DMS114 treated with DMSO at 0.1 percent for 48 hours (cell line): ENCODE measurements at regions not wholly inside any gene's neighbourhood (a gene's known extent, or its start where the extent isn't known, plus 50 kb on each side); places are given as distances from the start of the nearest gene placed in this dataset.
"Not testable (repeated sequence)": the region's sequence is repeated elsewhere in the genome, so short reads cannot be mapped to it uniquely, and the experiment has no call there.

ENCODE experiments used
- DNase-seq: peaks from one replicate; lab custom pipeline; 2025; ENCODE audit not compliant: unreplicated experiment; lab: John Stamatoyannopoulos, UW

- no peak for DNase-seq
These were observed 153.2 kb upstream of the RPL34 start for GRCh38 chr4:108466936-108467902.

DNA sequence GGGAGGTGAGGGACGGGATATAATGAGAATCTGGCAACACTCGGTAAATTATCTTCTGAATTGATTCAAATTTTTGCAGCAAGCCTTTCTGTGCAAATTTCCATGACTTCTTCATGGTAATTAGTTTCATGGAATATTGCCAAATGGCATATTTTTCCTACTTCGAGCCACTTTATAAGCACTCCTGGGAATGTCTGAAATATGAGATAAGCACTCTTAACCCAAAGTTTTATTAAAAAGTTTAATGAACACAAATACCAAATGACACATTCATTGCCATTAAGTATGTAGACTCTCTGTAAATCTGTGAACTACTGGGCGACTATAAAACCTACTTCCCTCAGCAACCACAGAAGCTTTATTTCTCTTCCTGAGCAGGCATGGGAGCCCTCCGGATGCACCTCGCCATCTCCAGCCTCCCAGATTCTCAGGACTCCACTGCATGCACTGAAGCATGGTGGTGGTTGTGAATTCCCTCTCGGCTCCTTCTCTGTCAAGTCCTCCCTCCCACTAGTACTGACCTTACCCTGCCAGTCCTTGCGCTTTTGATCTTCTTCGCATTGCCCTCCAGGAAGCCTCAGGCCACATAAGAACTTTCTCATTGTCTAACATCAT is 154.4 kb upstream of the RPL34 start:
- no peak for DNase-seq

DNA sequence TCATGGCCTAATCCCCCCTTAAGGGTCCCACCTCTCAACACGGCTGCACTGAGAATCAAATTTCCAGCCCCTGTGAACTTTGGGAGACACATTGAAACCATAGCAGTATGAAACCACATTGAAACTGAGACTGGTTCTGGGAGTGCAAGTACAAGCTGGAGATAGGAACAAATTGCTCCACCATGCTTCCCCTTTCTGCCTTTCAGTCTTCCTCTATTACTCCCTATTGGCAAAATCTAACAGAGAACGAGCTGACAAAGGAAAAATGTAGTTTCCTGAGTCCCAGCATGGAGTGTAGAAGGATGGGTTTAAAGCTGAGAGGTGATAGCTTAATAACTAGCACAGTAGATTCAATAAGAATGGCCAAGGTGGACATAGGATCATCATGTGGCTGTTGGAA is 161.7 kb upstream of the RPL34 start:
- DNase-seq = no peak

GRCh38 chr4:108454227-108454626 is 166.1 kb upstream of the RPL34 start:
- no peak for DNase-seq

DNA sequence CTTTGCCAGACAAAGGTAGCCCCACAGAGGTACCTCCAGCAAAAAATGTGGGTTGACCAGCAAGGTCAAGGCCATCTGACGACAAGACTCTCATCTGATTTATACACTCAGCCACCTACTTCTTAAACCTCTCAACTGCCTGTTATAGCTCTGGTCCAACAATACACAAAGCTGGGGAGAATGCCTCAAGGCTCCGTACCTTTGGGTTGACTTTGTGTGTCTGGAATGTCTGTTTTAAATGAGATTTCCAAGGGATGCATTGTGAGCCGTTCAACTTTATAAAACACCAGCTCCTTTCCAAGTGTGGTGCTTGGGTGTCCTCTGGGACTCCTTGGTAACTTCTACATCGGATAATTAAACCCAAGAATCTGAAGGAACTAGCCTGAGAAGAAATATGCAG is 167.0 kb upstream of the RPL34 start:
- DNase-seq = no peak

GRCh38 chr4:108450236-108450898 is 170.0 kb upstream of the RPL34 start:
- DNase-seq = no peak

DNA sequence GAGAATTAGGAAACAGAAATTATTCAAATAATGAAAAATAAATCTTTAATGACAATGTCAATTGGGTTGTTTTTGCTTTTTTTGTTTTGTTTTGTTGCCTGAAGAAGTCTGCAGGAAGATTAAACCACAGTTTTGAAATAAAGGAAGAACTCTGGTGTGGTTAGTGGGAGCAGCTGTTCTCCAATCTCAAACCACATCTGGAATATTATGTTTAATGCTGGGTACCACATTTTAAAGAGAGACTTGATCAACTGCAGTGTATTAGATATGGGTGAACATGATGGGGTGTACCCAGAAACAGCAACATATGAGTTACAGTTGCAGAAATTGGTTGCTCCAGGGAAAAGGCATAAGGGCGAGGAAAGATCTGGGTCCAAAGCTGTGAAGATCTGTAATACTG is 171.2 kb upstream of the RPL34 start:
- DNase-seq = no peak

GRCh38 chr4:108446556-108446955 is 173.8 kb upstream of the RPL34 start:
- no peak for DNase-seq

DNA sequence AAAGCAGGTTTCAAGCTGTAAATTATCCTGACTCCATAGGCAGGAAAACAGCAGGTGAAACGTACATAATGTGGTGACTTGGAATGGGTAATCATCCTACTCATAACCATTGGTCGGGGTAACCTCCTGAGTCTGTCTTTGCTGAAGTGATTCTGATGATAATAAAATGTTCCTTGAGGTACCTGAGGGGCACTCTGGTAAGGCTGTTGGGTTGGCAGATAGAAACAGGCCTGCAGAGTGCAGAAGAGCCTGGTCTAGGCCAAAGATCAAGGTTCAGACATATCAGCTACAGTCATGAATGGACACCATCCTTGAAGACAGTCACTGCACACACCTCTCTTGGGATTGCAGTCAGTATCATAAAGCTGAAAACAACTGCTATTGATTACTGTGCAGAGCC is 174.7 kb upstream of the RPL34 start:
- no peak for DNase-seq

- DNase-seq = no peak
These were observed 176.8 kb upstream of the RPL34 start for GRCh38 chr4:108443585-108443984.

DNA sequence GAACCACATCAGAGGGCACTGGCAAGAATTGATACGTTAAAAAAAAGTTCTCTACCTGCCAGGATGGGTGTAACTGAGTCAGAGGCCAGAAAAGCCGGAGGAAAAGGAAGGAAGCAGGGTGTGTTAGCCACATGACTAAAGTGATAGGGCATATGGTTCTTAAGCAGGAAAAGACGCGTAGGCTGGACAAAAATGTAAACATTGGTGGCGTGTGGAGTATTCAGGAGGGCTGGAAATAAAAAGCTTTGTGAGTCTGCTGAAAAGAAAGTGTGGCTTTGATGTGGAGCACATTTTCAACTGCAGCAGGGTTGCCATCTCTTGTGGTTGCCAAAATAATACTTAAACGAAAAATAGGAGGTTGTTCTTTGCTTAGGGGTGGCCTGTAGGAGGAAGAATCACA is 186.5 kb upstream of the RPL34 start:
- DNase-seq = no peak

- not testable (repeated sequence) for DNase-seq
These were observed 187.0 kb upstream of the RPL34 start for GRCh38 chr4:108433394-108433793.

GRCh38 chr4:108432418-108432817 is 188.0 kb upstream of the RPL34 start:
- no peak for DNase-seq

- DNase-seq = no peak
These were observed 188.4 kb upstream of the RPL34 start for GRCh38 chr4:108431986-108432385.

- DNase-seq = no peak
These were observed 189.5 kb upstream of the RPL34 start for GRCh38 chr4:108430921-108431320.

- no peak for DNase-seq
These were observed 190.7 kb upstream of the RPL34 start for GRCh38 chr4:108429662-108430061.

- no peak for DNase-seq
These were observed 191.5 kb upstream of the RPL34 start for GRCh38 chr4:108428923-108429322.

DNA sequence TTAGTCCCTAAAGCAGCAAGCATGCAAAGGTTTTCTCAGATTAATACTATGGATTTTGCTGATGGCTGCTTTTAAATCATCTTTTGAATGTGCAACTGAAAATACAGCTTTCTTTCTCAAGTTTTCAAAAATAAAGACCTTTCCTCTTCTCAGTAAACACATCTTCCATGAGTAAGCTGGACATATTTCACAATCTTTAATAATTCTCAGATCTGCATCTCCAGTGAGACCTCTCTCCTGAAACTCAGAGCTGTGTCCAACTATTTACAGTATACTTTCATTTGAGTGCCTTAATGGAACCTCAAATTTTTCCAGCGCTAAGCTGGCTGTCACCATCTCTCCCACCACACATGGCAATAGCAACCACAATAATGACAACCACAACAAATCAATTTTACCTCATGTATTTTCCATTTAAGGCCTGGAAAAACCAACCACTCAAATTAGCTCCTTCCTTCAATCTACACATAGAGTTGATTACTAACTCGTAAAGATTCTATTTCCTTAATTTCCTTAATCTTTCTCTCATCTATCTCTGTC is 192.4 kb upstream of the RPL34 start:
- DNase-seq = no peak

GRCh38 chr4:108426493-108426892 is 193.9 kb upstream of the RPL34 start:
- DNase-seq = no peak

DNA sequence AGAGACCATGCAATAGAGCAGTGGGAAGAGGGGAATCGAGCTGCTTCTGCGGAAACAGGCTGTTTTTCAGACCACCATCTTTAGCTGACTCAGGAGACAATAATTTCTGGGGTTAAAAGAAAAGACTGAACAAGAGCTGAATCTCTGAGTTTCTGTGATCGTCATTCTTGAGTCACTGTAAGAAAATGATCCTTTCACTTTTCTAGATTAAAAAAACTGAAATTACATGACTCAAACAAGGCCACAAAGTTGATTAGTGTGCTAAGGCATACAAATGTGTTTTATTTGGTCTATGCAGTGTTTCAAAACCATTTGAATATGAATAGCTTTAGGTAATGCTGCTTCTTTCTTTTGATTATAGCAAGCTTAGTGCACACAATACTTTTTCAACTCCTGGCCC is 194.4 kb upstream of the RPL34 start:
- DNase-seq = no peak

DNA sequence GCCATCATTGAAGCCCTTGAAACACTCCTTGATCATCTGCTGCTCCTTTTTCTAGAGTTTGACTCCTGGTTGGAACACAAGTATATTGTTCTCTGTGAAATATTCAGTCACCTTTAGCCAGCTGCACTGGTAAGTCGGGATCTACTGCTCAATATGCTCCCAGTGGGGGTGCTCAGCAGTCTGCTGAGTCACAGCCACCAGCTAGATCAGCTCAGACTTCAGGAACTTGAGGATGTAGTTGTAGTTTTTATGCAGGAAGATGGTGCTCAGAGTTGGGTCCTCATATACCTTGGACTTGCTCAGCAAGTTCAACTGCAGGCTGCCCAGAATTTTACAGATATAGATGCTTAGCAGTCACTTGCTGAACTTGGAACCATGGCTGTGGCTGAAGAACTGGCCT is 202.5 kb upstream of the RPL34 start:
- DNase-seq = no peak

DNA sequence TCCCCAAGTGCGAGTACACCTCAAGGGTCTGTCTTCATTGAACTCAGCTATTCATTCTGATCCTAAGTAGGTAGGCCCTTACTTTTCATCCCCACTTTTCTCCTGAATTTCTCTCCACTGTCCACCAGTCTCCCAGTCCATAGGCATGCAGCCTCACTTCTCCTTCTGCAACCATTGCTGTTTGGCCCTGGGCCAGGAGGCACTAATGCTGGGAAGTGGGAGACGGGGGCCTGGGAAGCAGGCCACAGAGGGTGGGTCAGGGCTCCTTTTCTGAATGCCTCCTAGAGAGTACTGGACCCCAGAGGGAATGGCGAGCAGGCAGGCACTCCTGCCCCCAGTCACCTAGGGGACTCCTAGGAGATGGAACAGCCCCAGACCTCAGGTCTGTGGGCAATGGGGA is 203.5 kb upstream of the RPL34 start:
- DNase-seq = no peak
